T47D (cell line): ENCODE measurements at regions not wholly inside any gene's neighbourhood (a gene's known extent, or its start where the extent isn't known, plus 50 kb on each side); places are given as distances from the start of the nearest gene placed in this dataset.

Source experiments
- DNase-seq, 2 experiments: peaks; one replicate each; pipeline versions ENCODE4 v3.0.0 to v3.0.0-alpha.2; 2011 to 2012; ENCODE audit warnings: low read depth in 1 of 2, low spot score in 1 of 2
- JUND ChIP-seq: IDR thresholded peaks from 2 replicates; pipeline ENCODE4 v1.6.1; 2012; ENCODE audit warnings: low read depth
- in situ Hi-C: cut with HindIII; loops from 2 replicates; pipeline ENCODE4 v1.10.0; 2016; ENCODE audit warnings: low sequenced_read_pairs, low pct_unique_long_range_greater_than_20kb

- in situ Hi-C loops: no loop called here
- no peak for TF ChIP-seq JUND
- DNase-seq: no peak
Measured at GRCh38 chr13:74931698-74932433, 550.1 kb downstream of the TBC1D4 start.

- DNase-seq: no peak
- no peak for TF ChIP-seq JUND
- in situ Hi-C loops: no loop called here
Measured at GRCh38 chr13:74930402-74931165, 551.4 kb downstream of the TBC1D4 start.

- no peak for DNase-seq
- in situ Hi-C loops: no loop called here
- TF ChIP-seq JUND: no peak
Measured at GRCh38 chr13:74929436-74929835, 552.5 kb downstream of the TBC1D4 start.

GRCh38 chr13:74927823-74928222 is 554.1 kb downstream of the TBC1D4 start:
- no peak for DNase-seq
- TF ChIP-seq JUND: no peak
- in situ Hi-C loops: no loop called here

- in situ Hi-C loops: no loop called here
- no peak for TF ChIP-seq JUND
- no peak for DNase-seq
Measured at GRCh38 chr13:74922963-74923362, 559.0 kb downstream of the TBC1D4 start.

GRCh38 chr13:74921326-74921725 is 560.6 kb downstream of the TBC1D4 start:
- no peak for TF ChIP-seq JUND
- in situ Hi-C loops: no loop called here
- no peak for DNase-seq

- TF ChIP-seq JUND: no peak
- in situ Hi-C loops: no loop called here
- DNase-seq: no peak
Measured at GRCh38 chr13:74920920-74921319, 561.0 kb downstream of the TBC1D4 start.

GRCh38 chr13:74920361-74920760 is 561.6 kb downstream of the TBC1D4 start:
- in situ Hi-C loops: no loop called here

GRCh38 chr13:74919914-74920313 is 562.1 kb downstream of the TBC1D4 start:
- in situ Hi-C loops: no loop called here
- TF ChIP-seq JUND: no peak
- DNase-seq: no peak

More at GRCh38 chr13:74920361-74920760, 561.6 kb downstream of the TBC1D4 start:
- TF ChIP-seq JUND: no peak
- no peak for DNase-seq

- no peak for TF ChIP-seq JUND
- no peak for DNase-seq
- in situ Hi-C loops: no loop called here
Measured at GRCh38 chr13:74912898-74913297, 569.1 kb downstream of the TBC1D4 start.

- in situ Hi-C loops: no loop called here
- no peak for TF ChIP-seq JUND
- DNase-seq: no peak
Measured at GRCh38 chr13:74910415-74910814, 571.6 kb downstream of the TBC1D4 start.

- in situ Hi-C loops: no loop called here
- TF ChIP-seq JUND: no peak
- DNase-seq: no peak
Measured at GRCh38 chr13:74907788-74908187, 574.2 kb downstream of the TBC1D4 start.

GRCh38 chr13:74904556-74904955 is 577.4 kb downstream of the TBC1D4 start:
- TF ChIP-seq JUND: no peak
- in situ Hi-C loops: no loop called here
- no peak for DNase-seq
